ENCODE measurements at regions not wholly inside any gene's neighbourhood (a gene's known extent, or its start where the extent isn't known, plus 50 kb on each side); places are given as distances from the start of the nearest gene placed in this dataset.

DNA sequence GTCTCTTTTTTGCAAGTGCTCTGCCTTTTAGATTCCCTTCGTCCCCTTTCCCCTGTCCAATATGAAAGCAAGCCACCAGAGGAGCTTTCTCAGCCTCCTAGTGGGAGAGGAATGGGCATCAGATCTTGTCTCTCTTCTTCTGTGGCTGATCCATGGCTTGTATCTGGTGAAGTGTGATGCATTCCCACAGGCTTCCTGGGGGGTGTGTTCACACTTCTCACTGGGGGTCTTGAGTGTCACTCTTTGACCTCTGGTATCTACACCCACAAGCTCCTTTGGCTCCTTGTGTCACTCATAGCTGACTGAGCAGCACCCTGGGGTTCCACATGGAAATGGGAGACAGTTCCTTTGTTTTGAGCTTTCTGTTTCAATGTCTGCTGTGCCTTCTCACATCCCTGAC, 411.5 kb downstream of the GADD45G start:
- Histone ChIP-seq H3K27ac (ENCODE audit: low read depth, low read length) (no peak overlapping the region), H3K4me3 (ENCODE audit: low read depth, low read length) (no peak overlapping the region), H3K9me3 (ENCODE audit: control insufficient read depth, insufficient read depth, low read length) (no peaks in the 10 kb centered on the region), H3K27me3 (ENCODE audit: control insufficient read depth, insufficient read depth, low read length) (no peaks in the 10 kb centered on the region)
- ChIA-PET CTCF (interaction anchor here (1.0 kb wide), 1 partner anchor 414 kb away, joined by 4 read pairs; no protein-coding TSS in a partner anchor), POLR2A (no interaction called here)
- no peak for DNase-seq (ENCODE audit: low read depth, low spot score)
- TF ChIP-seq, protein P1, sequence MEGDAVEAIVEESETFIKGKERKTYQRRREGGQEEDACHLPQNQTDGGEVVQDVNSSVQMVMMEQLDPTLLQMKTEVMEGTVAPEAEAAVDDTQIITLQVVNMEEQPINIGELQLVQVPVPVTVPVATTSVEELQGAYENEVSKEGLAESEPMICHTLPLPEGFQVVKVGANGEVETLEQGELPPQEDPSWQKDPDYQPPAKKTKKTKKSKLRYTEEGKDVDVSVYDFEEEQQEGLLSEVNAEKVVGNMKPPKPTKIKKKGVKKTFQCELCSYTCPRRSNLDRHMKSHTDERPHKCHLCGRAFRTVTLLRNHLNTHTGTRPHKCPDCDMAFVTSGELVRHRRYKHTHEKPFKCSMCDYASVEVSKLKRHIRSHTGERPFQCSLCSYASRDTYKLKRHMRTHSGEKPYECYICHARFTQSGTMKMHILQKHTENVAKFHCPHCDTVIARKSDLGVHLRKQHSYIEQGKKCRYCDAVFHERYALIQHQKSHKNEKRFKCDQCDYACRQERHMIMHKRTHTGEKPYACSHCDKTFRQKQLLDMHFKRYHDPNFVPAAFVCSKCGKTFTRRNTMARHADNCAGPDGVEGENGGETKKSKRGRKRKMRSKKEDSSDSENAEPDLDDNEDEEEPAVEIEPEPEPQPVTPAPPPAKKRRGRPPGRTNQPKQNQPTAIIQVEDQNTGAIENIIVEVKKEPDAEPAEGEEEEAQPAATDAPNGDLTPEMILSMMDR (IDR thresholded peaks at IDR 0.05; ENCODE audit: low read depth, low read length), result no peak

DNA sequence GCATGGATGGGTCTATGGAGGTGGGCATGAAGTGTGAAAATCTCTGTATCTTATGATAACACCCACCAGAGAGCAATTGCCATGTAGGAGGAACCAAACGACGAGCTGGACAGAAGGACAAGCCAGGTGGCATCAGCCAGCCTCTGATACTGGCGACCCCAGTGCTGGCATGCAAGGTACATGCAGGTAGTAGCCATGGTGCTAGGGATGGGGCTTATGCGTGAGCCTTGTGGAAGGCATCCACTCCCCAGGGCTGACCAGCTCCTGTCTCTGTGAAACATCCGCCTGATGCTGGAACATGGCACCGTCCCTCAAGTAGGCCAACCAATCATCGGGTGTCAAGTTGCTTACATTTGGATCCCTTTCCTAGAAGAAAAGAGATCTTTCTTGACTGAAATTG, 412.9 kb downstream of the GADD45G start:
- no peaks in the 10 kb centered on the region for H3K9me3 ChIP-seq (ENCODE audit: control insufficient read depth, insufficient read depth, low read length)
- CTCF ChIA-PET, result no interaction called here
- DNase-seq (ENCODE audit: low read depth, low spot score), result no peak
- no peak overlapping the region for H3K4me3 ChIP-seq (ENCODE audit: low read depth, low read length)
- H3K27ac ChIP-seq (ENCODE audit: low read depth, low read length), result no peak overlapping the region
- no peaks in the 10 kb centered on the region for H3K27me3 ChIP-seq (ENCODE audit: control insufficient read depth, insufficient read depth, low read length)
- POLR2A ChIA-PET, result no interaction called here
- TF ChIP-seq, protein P1 (IDR thresholded peaks at IDR 0.05; ENCODE audit: low read depth, low read length), result no peak

DNA sequence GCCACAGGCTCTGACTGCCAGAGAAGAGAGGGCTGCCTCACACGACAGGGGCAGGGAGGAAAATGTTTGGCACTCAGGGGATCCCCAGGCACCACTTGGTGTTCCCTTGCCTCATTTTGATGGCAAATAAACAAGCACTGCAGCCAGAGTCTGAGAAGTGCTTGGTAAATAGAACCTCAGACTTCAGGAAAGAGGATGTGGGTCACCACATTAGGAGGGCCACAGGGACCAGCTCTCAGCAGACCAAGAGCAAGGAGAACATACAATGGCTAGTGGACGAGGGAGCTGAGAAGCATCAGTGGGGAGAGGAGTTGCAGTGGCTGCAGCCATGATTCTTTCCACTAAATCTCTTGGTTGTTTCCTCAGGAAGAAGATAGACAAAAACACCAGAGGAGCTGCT, 413.9 kb downstream of the GADD45G start:
- TF ChIP-seq, protein P1 (IDR thresholded peaks at IDR 0.05; ENCODE audit: low read depth, low read length), result no peak

DNA sequence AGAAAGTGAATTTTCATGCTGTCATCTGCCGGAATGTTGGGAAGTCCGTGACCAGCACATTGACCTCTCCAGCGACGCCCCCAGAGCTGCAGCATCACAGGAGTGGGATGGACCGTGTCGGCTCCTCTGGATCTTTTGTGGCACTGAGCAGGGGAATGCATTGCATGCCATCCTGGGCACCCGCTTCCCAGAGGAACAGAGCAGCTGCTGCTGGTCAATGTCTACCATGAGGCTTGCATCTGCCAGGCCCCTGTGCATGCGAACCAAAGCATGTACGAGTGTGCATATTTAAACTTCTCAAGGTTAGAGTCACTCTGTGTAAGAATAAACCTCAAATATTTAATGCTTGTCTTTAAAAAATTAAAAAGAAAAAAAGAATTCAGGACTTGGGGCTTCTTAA, 414.8 kb downstream of the GADD45G start:
- TF ChIP-seq, protein P1 (IDR thresholded peaks at IDR 0.05; ENCODE audit: low read depth, low read length), result no peak
- H3K27ac ChIP-seq (ENCODE audit: low read depth, low read length), result no peak overlapping the region
- no peak overlapping the region for H3K4me3 ChIP-seq (ENCODE audit: low read depth, low read length)
- no peak for DNase-seq (ENCODE audit: low read depth, low spot score)
- no peaks in the 10 kb centered on the region for H3K27me3 ChIP-seq (ENCODE audit: control insufficient read depth, insufficient read depth, low read length)
- ChIA-PET POLR2A (no interaction called here), CTCF (no interaction called here)
- H3K9me3 ChIP-seq (ENCODE audit: control insufficient read depth, insufficient read depth, low read length), result no peaks in the 10 kb centered on the region

More for the DNA sequence above, 413.9 kb downstream of the GADD45G start:
- DNase-seq (ENCODE audit: low read depth, low spot score), result no peak
- H3K9me3 ChIP-seq (ENCODE audit: control insufficient read depth, insufficient read depth, low read length), result no peaks in the 10 kb centered on the region
- H3K27ac ChIP-seq (ENCODE audit: low read depth, low read length), result no peak overlapping the region
- CTCF ChIA-PET, result no interaction called here
- H3K4me3 ChIP-seq (ENCODE audit: low read depth, low read length), result no peak overlapping the region
- POLR2A ChIA-PET, result no interaction called here
- H3K27me3 ChIP-seq (ENCODE audit: control insufficient read depth, insufficient read depth, low read length), result no peaks in the 10 kb centered on the region

DNA sequence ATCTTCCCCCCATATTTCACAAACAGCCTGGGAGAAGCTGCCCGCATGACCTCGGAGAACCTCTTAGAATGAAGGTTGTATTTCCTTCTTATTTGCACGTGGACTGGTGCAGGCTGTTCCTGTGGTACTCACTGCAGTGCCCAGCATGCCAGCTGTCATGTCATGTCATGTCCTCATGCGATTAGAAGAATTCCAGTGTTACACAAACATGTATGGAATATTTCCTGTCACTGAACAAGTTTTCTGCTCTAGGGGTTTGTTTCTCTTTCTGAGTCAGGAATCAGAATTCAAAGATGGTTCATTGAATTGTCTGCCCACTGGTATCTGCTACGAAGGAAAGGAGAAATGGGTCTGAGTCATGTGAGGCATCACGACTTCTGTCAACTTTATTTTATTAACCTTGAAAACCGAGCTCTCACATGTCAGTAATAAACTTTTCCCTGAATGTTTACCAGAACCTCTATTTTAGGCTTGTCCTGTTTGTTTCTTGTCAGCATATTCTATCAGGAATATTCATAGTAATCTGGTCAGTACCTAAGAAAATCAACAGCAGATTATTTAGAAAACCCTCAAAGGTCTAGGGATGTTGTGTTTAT, 415.6 kb downstream of the GADD45G start:
- ChIA-PET POLR2A (interaction anchor here (0.7 kb wide), 1 partner anchor 21 kb away, joined by 3 read pairs; no protein-coding TSS in a partner anchor), CTCF (no interaction called here)
- Histone ChIP-seq H3K27ac (ENCODE audit: low read depth, low read length) (no peak overlapping the region), H3K27me3 (ENCODE audit: control insufficient read depth, insufficient read depth, low read length) (no peaks in the 10 kb centered on the region), H3K4me3 (ENCODE audit: low read depth, low read length) (no peak overlapping the region), H3K9me3 (ENCODE audit: control insufficient read depth, insufficient read depth, low read length) (no peaks in the 10 kb centered on the region)
- DNase-seq (ENCODE audit: low read depth, low spot score), result no peak
- TF ChIP-seq, protein P1 (IDR thresholded peaks at IDR 0.05; ENCODE audit: low read depth, low read length), result no peak

Measured in AG04450 (cell line).